Left colon (tissue), 2 donors: ENCODE measurements at regions not wholly inside any gene's neighbourhood (a gene's known extent, or its start where the extent isn't known, plus 50 kb on each side); places are given as distances from the start of the nearest gene placed in this dataset.
A peak's percentile ranks its signal among the peaks of the same experiment; 100 is the strongest.

ENCODE experiments used
- ATAC-seq: fragments of 200-7000 bp; cut with Tn5 transposase; one replicate; pipeline ENCODE4 v1.9.1; 2020; ENCODE audit warnings: mild to moderate bottlenecking, moderate library complexity
- DNase-seq, 2 donors: peaks; one replicate each; pipeline ENCODE4 v3.0.0-alpha.2; 2020
- intact Hi-C, 2 donors: fragments of 100-400 bp; cut with DNase I in 1 of 2; cut with micrococcal nuclease in 1 of 2; formaldehyde crosslinking; loops; one replicate each; pipeline versions ENCODE4 v1.11.2 to v1.14.0; 2022; cut with DNase I, micrococcal nuclease
- donor health status: DM: no; HTN: no; CAD: no.
- donor health status: DM: yes; HTN: yes; CAD: no.

- DNase-seq (no peak), ATAC-seq (no peak)
- intact Hi-C loops = no loop called here
Observed at GRCh38 chr6:105596284-105596755, 193.4 kb upstream of the PREP start.

- no peak for ATAC-seq
- intact Hi-C loops = no loop called here
- no peak for DNase-seq
Observed at GRCh38 chr6:105595829-105596228, 192.9 kb upstream of the PREP start.

DNA sequence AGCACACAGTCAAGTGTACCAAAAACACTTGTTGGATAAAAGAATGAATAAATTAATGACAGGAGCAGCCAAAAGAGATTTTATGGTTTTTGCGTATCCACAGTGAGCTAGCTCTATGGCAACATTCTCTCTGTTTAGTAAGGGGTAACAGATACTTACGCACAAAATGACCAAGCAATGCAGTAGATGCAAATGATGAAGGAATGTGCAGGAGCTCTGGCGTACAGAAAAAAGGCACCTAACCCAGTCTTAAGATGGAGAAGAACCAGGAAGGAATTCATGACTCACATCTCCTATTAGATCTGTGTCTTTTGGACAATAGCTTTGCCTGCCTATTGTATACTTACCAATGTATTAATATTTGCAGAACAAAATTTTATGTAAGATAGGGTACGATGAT lies 191.9 kb upstream of the PREP start:
- ATAC-seq (no peak), DNase-seq (no peak)
- intact Hi-C loops = no loop called here

- intact Hi-C loops = no loop called here
- ATAC-seq (no peak), DNase-seq (no peak)
Observed at GRCh38 chr6:105593805-105594671, 191.2 kb upstream of the PREP start.

- intact Hi-C loops = no loop called here
- DNase-seq (no peak), ATAC-seq (no peak)
Observed at GRCh38 chr6:105593056-105593690, 190.3 kb upstream of the PREP start.

DNA sequence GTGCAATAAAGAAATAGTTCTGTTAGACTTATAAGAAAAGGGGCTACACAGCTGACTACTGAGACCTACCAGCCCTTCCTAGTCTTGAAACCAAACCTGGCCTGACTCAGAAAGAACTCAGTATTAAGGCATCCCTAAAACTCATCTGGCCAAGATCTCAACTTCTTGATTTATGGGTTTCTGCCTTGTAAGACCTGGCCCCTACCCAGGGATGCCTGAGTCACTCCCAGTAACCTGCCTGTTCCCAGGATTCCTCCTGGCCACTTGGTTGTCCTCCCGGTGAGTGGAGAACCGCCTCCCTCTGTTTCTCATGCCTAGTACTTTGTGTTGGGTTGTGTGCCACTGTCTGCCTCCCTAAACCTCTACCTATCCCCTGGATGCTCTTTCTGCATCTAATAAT lies 189.4 kb upstream of the PREP start:
- ATAC-seq (no peak), DNase-seq (no peak)
- intact Hi-C loops = no loop called here

DNA sequence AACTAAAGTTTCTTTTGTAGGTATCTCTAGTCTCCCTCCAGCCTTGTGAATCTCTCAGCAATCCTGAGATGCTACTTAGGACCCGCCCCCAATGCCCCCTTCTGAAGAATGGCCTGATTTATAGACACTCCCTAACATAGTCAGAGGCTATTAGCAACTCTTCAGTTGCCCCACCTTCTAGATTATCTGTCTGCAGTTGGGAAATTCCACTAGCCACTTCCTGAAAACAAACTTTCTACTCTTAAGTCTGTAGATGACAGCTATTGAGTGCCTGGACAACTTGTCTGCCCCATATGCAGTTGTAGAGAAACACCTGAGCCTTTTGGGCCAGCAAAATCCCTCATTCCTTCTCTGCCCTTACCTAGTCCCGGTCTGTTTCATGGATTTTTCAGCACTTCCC lies 188.2 kb upstream of the PREP start:
- ATAC-seq (peak; percentile 67), DNase-seq (no peak)

GRCh38 chr6:105588123-105588710 lies 185.3 kb upstream of the PREP start:
- DNase-seq (no peak), ATAC-seq (no peak)
- intact Hi-C loops = no loop called here

More for the DNA sequence above, 188.2 kb upstream of the PREP start:
- intact Hi-C loops = no loop called here

- intact Hi-C loops = no loop called here
- no peak for ATAC-seq
- no peak for DNase-seq
Observed at GRCh38 chr6:105587349-105588122, 184.7 kb upstream of the PREP start.

- intact Hi-C loops = no loop called here
Observed at GRCh38 chr6:105578179-105578707, 175.4 kb upstream of the PREP start.

DNA sequence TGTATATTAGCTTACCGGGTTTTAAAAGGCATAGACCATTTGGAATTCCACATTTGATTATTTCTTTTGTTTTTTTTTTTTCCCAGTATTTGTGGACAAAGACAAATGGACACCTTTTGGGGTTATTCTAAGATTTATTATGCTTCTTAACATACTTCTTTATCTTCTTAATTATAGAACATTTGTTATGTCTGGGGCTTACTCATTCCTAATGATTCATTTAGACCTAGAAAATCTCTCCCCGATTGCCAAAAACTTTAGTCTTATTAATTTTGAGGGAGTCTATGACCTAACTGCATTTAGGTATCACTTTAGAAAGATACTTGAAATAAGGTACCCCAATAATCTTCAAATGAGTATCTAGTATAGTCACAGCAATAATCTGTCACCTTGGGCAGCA lies 170.7 kb upstream of the PREP start:
- DNase-seq = no peak
- intact Hi-C loops = no loop called here
- ATAC-seq = no peak

More at GRCh38 chr6:105578179-105578707, 175.4 kb upstream of the PREP start:
- ATAC-seq (no peak), DNase-seq (no peak)

DNA sequence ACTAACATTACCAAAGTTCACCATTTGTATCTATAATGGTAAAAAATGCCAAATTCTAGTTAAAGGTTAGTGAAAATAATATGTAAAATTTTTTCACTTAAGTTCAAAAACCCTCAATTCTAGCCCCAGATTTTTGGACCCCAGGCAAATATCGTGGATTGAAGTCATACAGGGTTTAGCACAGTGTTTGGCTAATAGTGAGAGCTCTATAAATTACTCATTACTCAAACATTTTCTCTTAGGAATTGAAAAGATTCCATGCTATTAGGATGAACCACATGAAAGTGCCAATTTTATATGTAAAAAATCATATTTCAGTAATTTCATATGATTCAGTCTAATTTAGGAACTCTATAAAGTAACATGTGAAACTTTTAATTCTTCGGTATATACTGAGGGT lies 170.3 kb upstream of the PREP start:
- DNase-seq (no peak), ATAC-seq (no peak)
- intact Hi-C loops = no loop called here

- intact Hi-C loops = no loop called here
- DNase-seq (no peak), ATAC-seq (no peak)
Observed at GRCh38 chr6:105570416-105570815, 167.5 kb upstream of the PREP start.

DNA sequence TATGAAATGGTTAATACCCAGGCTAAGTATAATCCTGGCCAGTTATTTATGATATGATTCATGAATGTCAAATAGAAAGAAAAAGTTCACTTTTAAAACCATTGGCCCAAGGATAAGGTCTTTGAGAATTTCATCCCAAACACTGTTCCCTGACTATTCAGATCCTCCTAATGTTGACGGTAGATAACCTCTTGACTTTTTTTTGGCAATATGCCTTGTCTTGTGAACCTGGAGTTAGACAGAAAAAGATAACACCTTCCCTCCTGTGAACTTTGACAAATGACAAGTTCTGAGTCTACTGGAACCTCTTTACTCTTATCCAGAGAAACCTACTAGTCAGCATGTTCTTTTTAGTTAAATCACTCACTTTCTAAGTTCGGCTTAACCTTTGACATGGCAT lies 166.8 kb upstream of the PREP start:
- ATAC-seq (peak; percentile 74), DNase-seq (no peak)
- intact Hi-C loops = no loop called here

DNA sequence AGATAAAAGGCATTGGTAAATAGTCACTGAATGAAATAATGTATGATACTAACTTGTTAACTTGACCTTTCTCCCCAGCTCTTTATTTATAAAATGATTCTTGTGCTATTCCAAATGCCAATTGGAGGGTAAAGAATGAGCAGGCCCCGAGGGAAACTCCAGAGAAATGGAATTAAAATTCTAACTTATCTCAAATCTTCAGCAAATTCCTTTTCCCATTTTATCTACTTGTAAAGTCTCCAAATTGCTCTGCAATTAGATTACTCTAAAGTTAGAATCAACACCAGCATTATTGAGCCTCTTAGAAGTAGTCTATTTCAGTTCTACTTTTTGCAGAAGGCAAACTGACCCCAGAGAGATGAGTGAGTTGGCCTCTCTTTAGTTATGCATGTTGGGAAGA lies 165.9 kb upstream of the PREP start:
- intact Hi-C loops = no loop called here
- DNase-seq (no peak), ATAC-seq (no peak)

DNA sequence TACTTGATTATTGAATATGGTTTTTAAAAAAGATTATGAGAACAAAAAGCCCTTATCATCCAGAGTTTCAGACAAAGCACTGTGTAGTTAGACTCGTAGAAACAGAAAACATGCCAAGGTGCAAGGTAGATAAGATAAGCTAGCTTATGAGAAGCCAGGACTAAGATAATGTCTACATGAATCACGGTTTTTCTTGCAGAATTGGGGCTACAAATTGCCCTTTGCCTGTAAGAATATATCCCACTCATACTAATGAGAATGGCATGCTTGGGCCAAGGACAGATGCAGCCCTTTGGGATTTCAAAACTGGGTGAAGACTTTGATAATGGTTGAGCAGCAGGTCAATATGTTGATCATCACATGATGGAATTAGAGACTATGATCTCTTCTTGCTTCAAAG lies 165.3 kb upstream of the PREP start:
- DNase-seq = no peak
- no peak for ATAC-seq
- intact Hi-C loops = no loop called here

DNA sequence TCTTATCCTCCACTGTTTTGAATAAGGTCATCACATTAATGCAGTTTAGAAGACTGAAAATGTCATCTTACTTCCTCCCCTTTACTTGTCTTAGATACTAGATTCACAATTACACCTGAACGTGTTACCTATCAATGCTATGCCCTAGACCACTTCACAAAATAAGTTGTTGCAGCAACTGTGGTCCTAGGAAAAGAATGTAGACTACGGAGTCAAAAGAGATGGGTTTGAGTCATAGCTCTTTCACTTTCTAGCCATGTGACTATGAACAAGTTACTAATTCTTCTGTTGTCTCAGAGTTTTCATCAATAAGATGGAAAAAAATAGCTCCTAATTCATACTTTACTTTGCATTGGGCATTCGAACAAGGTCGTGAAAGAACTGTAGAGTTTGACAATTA lies 164.3 kb upstream of the PREP start:
- intact Hi-C loops = no loop called here
- DNase-seq = no peak

DNA sequence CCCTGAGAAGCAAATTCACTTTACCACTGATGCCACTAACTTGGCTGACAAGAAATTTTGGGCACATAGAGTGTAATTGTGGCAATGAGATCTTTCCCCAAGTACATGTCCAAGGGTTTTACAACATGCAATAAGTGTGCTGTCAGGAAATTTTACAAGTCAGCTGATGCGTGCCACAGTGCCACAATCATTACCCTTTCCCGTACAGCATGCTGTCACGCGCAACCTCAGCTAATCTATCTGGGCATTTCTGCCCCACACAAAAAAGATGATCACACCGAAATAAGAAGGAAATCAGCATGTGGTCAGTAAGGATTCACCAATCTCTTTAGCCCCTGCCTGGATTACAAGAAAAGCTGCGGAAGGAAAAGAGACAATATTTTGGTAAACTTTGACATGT lies 163.6 kb upstream of the PREP start:
- peak; percentile 94 for ATAC-seq
- intact Hi-C loops = no loop called here
- DNase-seq = peak; percentile 25 to 34

More for the DNA sequence above, 164.3 kb upstream of the PREP start:
- no peak for ATAC-seq
